HG02973 (cell line): ENCODE measurements at regions not wholly inside any gene's neighbourhood (a gene's known extent, or its start where the extent isn't known, plus 50 kb on each side); places are given as distances from the start of the nearest gene placed in this dataset.

Source experiments
- ATAC-seq: cut with Tn5 transposase; IDR thresholded peaks from one replicate; pipeline ENCODE4 v1.9.1; 2021; ENCODE audit warnings: moderate library complexity; ENCODE audit not compliant: unreplicated experiment

GRCh38 chrY:21260325-21260724, 250.8 kb upstream of the RBMY1B start:
- no peak for ATAC-seq

- no peak for ATAC-seq
Observed at GRCh38 chrY:21261158-21261557, 250.0 kb upstream of the RBMY1B start.

- ATAC-seq = no peak
Observed at GRCh38 chrY:21266751-21267150, 244.4 kb upstream of the RBMY1B start.

GRCh38 chrY:21267164-21267563, 244.0 kb upstream of the RBMY1B start:
- no peak for ATAC-seq

GRCh38 chrY:21287769-21288168, 223.4 kb upstream of the RBMY1B start:
- no peak for ATAC-seq

GRCh38 chrY:21288908-21289307, 222.2 kb upstream of the RBMY1B start:
- ATAC-seq = no peak

GRCh38 chrY:21295206-21295605, 215.9 kb upstream of the RBMY1B start:
- ATAC-seq = no peak

GRCh38 chrY:21302278-21302677, 208.9 kb upstream of the RBMY1B start:
- no peak for ATAC-seq

- no peak for ATAC-seq
Observed at GRCh38 chrY:21315366-21315765, 195.8 kb upstream of the RBMY1B start.
